ENCODE measurements at regions not wholly inside any gene's neighbourhood (a gene's known extent, or its start where the extent isn't known, plus 50 kb on each side); places are given as distances from the start of the nearest gene placed in this dataset.
"Not testable (repeated sequence)": the region's sequence is repeated elsewhere in the genome, so short reads cannot be mapped to it uniquely, and the experiment has no call there.

DNA sequence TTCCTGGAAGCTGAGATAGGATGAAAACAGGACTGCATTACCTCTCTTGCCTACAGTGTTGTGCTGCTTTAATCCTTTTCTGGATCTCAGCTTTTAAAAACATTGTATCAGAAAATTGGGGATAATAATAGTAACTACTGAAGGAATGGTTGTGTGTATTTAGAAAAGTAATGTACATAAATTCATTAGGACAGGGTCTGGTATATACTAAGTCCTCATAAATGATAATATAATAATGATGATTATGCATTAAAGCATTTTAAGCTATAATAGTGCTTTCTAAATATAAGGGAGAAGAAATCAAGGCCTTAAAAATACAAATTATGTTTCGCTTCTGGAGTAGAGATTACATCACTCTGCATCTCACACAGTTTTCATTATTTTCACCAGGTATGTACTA lies 530.1 kb downstream of the ZNF385D start:
- ChIA-PET POLR2A (no interaction called here), CTCF (no interaction called here)
- no peaks in the 10 kb centered on the region for H3K27me3 ChIP-seq (replicated peaks in 2 of 5; ENCODE audit: control insufficient read depth in 4 of 5, insufficient read depth in 5 of 5, low read length in 4 of 5)
- no peak overlapping the region for H3K27ac ChIP-seq (ENCODE audit: insufficient read depth in 1 of 2, low read depth in 1 of 2, low read length in 2 of 2, poor library complexity in 1 of 2, severe bottlenecking in 2 of 2)
- peaks cover 0 to 7% (median 2%) of the 10 kb centered on the region in 5 experiments for H3K9me3 ChIP-seq (ENCODE audit: control extremely low read depth in 1 of 5, control insufficient read depth in 4 of 5, insufficient read depth in 2 of 5, low read depth in 1 of 5, low read length in 4 of 5)
- H3K36me3 ChIP-seq (ENCODE audit: control insufficient read depth in 4 of 4, insufficient read depth in 4 of 4, low read length in 3 of 4) = no peaks in the 10 kb centered on the region
- H3K4me1 ChIP-seq (ENCODE audit: control extremely low read depth in 1 of 4, control insufficient read depth in 4 of 4, insufficient read depth in 4 of 4, low read length in 3 of 4) = no peaks in the 10 kb centered on the region
- no CpG with 5 or more reads among the region's 1 CpG for WGBS (ENCODE audit: insufficient coverage)
- H3K4me3 ChIP-seq (ENCODE audit: control insufficient read depth in 1 of 7, extremely low read depth in 1 of 7, insufficient read depth in 4 of 7, low read depth in 2 of 7, low read length in 6 of 7) = no peak overlapping the region
- no peak for DNase-seq

DNA sequence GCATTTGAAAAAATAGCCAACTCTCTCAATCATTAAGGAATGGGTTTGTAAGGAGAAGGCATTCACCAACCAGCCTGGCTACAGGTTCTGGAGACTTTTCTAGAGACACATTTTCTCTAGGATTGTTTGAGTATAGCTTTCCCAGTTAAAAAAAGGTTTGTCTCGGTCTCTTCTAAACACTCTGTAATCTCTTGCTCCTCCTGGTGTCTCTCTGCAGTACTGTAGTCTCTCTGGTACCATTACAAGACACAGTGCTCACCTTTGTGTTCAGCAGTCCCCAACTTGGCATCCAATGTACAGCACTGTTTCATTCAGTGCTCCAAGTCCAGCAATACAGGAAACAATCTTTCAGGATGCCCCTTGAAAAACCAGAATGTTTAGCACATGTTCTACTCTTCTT lies 534.4 kb downstream of the ZNF385D start:
- no peak overlapping the region for H3K27ac ChIP-seq (ENCODE audit: insufficient read depth in 1 of 2, low read depth in 1 of 2, low read length in 2 of 2, poor library complexity in 1 of 2, severe bottlenecking in 2 of 2)
- WGBS (ENCODE audit: insufficient coverage) = 86% methylated on average over 1 of the region's 1 CpG
- ChIA-PET POLR2A (no interaction called here), CTCF (interaction anchor here (1.2 kb wide), 1 partner anchor 10 kb away, joined by 3 read pairs; no protein-coding TSS in a partner anchor)
- H3K9me3 ChIP-seq (ENCODE audit: control extremely low read depth in 1 of 5, control insufficient read depth in 4 of 5, insufficient read depth in 2 of 5, low read depth in 1 of 5, low read length in 4 of 5) = peaks cover 0 to 7% (median 5%) of the 10 kb centered on the region in 5 experiments
- DNase-seq = no peak
- no peaks in the 10 kb centered on the region for H3K36me3 ChIP-seq (ENCODE audit: control insufficient read depth in 4 of 4, insufficient read depth in 4 of 4, low read length in 3 of 4)
- no peaks in the 10 kb centered on the region for H3K27me3 ChIP-seq (replicated peaks in 2 of 5; ENCODE audit: control insufficient read depth in 4 of 5, insufficient read depth in 5 of 5, low read length in 4 of 5)
- H3K4me3 ChIP-seq (ENCODE audit: control insufficient read depth in 1 of 7, extremely low read depth in 1 of 7, insufficient read depth in 4 of 7, low read depth in 2 of 7, low read length in 6 of 7) = no peak overlapping the region
- no peaks in the 10 kb centered on the region for H3K4me1 ChIP-seq (ENCODE audit: control extremely low read depth in 1 of 4, control insufficient read depth in 4 of 4, insufficient read depth in 4 of 4, low read length in 3 of 4)

DNA sequence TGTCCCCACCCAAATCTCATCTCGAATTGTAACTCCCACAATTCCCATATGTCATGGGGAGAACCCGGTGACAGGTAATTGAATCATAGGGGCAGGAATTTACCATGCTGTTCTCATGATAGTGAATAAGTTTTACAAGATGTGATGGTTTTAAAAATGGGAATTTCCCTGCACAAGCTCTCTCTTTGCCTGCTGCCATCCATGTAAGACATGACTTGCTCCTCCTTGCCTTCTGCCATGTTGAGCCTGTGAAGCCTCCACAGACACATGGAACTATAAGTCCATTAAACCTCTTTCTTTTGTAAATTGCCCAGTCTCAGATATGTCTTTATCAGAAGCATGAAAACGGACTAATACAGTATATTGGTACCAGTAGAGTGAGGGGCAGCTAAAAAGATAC lies 546.9 kb downstream of the ZNF385D start:
- POLR2A ChIA-PET; H3K4me3 ChIP-seq (ENCODE audit: control insufficient read depth in 1 of 7, extremely low read depth in 1 of 7, insufficient read depth in 4 of 7, low read depth in 2 of 7, low read length in 6 of 7); H3K4me1 ChIP-seq (ENCODE audit: control extremely low read depth in 1 of 4, control insufficient read depth in 4 of 4, insufficient read depth in 4 of 4, low read length in 3 of 4); H3K27ac ChIP-seq (ENCODE audit: insufficient read depth in 1 of 2, low read depth in 1 of 2, low read length in 2 of 2, poor library complexity in 1 of 2, severe bottlenecking in 2 of 2); H3K36me3 ChIP-seq (ENCODE audit: control insufficient read depth in 4 of 4, insufficient read depth in 4 of 4, low read length in 3 of 4); DNase-seq; CTCF ChIA-PET; H3K27me3 ChIP-seq (replicated peaks in 2 of 5; ENCODE audit: control insufficient read depth in 4 of 5, insufficient read depth in 5 of 5, low read length in 4 of 5): not testable (repeated sequence)
- WGBS (ENCODE audit: insufficient coverage) = no CpG with 5 or more reads among the region's 3 CpGs
- H3K9me3 ChIP-seq (ENCODE audit: control extremely low read depth in 1 of 5, control insufficient read depth in 4 of 5, insufficient read depth in 2 of 5, low read depth in 1 of 5, low read length in 4 of 5) = peaks cover 0 to 20% (median 5%) of the 10 kb centered on the region in 5 experiments

DNA sequence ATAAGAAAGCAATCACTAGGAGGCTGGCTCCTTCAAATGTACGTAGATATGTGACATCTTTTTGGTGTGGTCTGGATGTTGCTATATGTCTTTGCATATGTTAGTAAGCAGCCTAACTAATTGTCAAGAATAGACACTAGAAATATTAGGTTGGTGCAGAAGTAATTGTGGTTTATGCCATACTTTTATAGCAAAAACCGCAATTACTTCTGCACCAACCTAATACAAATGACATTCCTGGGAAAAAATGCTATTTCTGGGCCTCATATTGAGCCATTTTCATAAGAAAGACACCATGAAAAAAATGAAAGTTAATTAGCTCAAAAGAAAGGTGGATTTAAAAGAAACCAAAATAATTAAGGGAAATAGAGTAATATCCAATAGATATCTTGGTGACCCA lies 555.8 kb downstream of the ZNF385D start:
- ChIA-PET POLR2A (no interaction called here), CTCF (no interaction called here)
- no peak overlapping the region for H3K4me3 ChIP-seq (ENCODE audit: control insufficient read depth in 1 of 7, extremely low read depth in 1 of 7, insufficient read depth in 4 of 7, low read depth in 2 of 7, low read length in 6 of 7)
- no peaks in the 10 kb centered on the region for H3K9me3 ChIP-seq (ENCODE audit: control extremely low read depth in 1 of 5, control insufficient read depth in 4 of 5, insufficient read depth in 2 of 5, low read depth in 1 of 5, low read length in 4 of 5)
- H3K27ac ChIP-seq (ENCODE audit: insufficient read depth in 1 of 2, low read depth in 1 of 2, low read length in 2 of 2, poor library complexity in 1 of 2, severe bottlenecking in 2 of 2) = no peak overlapping the region
- H3K4me1 ChIP-seq (ENCODE audit: control extremely low read depth in 1 of 4, control insufficient read depth in 4 of 4, insufficient read depth in 4 of 4, low read length in 3 of 4) = no peaks in the 10 kb centered on the region
- no peaks in the 10 kb centered on the region for H3K36me3 ChIP-seq (ENCODE audit: control insufficient read depth in 4 of 4, insufficient read depth in 4 of 4, low read length in 3 of 4)
- H3K27me3 ChIP-seq (replicated peaks in 2 of 5; ENCODE audit: control insufficient read depth in 4 of 5, insufficient read depth in 5 of 5, low read length in 4 of 5) = no peaks in the 10 kb centered on the region
- DNase-seq = no peak
- WGBS (ENCODE audit: insufficient coverage) = 86% methylated on average over 1 of the region's 2 CpGs

DNA sequence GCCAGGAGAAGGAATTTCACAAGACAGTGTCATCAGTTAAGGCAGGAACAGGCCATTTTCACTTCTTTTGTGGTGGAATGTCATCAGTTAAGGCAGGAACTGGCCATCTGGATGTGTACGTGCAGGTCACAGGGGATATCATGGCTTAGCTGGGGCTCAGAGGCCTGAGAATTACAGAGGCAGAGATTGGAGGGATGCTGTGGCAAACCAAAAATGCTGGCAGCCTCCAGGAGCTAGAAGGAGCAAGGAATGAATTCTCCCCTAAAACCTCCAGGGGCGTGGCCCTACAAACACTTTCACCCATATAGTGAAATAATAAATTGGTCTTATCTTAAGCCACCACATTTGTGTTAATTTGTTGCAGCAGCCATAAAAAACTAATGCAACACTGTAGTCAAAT lies 557.0 kb downstream of the ZNF385D start:
- H3K36me3 ChIP-seq (ENCODE audit: control insufficient read depth in 4 of 4, insufficient read depth in 4 of 4, low read length in 3 of 4); H3K27me3 ChIP-seq (replicated peaks in 2 of 5; ENCODE audit: control insufficient read depth in 4 of 5, insufficient read depth in 5 of 5, low read length in 4 of 5); H3K4me3 ChIP-seq (ENCODE audit: control insufficient read depth in 1 of 7, extremely low read depth in 1 of 7, insufficient read depth in 4 of 7, low read depth in 2 of 7, low read length in 6 of 7); CTCF ChIA-PET; POLR2A ChIA-PET; H3K27ac ChIP-seq (ENCODE audit: insufficient read depth in 1 of 2, low read depth in 1 of 2, low read length in 2 of 2, poor library complexity in 1 of 2, severe bottlenecking in 2 of 2); DNase-seq; H3K9me3 ChIP-seq (ENCODE audit: control extremely low read depth in 1 of 5, control insufficient read depth in 4 of 5, insufficient read depth in 2 of 5, low read depth in 1 of 5, low read length in 4 of 5); H3K4me1 ChIP-seq (ENCODE audit: control extremely low read depth in 1 of 4, control insufficient read depth in 4 of 4, insufficient read depth in 4 of 4, low read length in 3 of 4): not testable (repeated sequence)
- 100% methylated on average over 1 of the region's 2 CpGs for WGBS (ENCODE audit: insufficient coverage)

DNA sequence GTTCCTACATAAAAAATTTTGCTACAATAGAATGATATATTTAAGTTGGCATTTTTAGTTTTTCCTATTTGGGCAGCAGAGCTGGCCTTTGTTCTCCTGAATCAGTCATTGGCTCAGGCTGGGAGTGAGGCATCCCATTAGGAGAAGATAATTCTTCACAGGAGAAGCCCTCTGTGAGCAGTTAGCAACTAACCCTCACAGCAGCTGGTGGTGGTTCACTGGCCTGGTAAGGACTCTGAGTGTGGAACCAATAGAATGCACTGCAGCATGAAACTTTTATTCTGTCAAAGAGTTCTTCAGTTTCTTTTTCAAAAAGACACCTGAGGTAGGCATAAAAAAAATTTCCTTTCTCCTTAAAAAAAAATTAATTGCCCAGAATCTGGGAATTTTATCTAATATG lies 562.6 kb downstream of the ZNF385D start:
- H3K27me3 ChIP-seq (replicated peaks in 2 of 5; ENCODE audit: control insufficient read depth in 4 of 5, insufficient read depth in 5 of 5, low read length in 4 of 5) = no peaks in the 10 kb centered on the region
- POLR2A ChIA-PET = no interaction called here
- CTCF ChIA-PET = no interaction called here

DNA sequence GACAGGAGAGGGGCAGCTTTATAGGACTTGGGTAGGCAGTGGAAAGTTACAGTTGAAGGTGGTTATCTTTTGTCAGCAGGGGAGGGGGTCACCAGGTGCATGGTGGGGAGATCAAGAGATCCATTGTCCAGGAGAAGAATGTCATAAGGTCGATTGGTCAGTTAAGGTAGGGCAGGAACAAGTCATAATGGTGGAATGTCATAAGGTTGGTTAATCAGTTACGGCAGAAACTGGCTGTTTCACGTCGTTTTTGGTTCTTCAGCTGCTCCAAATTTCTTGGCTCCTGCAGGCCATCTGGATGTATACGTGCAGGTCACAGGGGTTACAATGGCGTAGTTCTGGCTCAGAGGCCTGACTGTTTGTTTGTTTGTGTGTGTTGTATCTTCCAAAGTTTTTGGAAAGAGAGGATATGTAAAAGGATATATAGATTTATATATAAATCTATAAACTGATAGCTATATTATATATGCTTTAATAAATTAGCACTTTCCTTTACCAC lies 565.1 kb downstream of the ZNF385D start:
- H3K4me3 ChIP-seq (ENCODE audit: control insufficient read depth in 1 of 7, extremely low read depth in 1 of 7, insufficient read depth in 4 of 7, low read depth in 2 of 7, low read length in 6 of 7) = no peak overlapping the region
- H3K27me3 ChIP-seq (replicated peaks in 2 of 5; ENCODE audit: control insufficient read depth in 4 of 5, insufficient read depth in 5 of 5, low read length in 4 of 5) = no peaks in the 10 kb centered on the region
- H3K36me3 ChIP-seq (ENCODE audit: control insufficient read depth in 4 of 4, insufficient read depth in 4 of 4, low read length in 3 of 4) = no peaks in the 10 kb centered on the region
- CTCF ChIA-PET = no interaction called here
- no peaks in the 10 kb centered on the region for H3K4me1 ChIP-seq (ENCODE audit: control extremely low read depth in 1 of 4, control insufficient read depth in 4 of 4, insufficient read depth in 4 of 4, low read length in 3 of 4)
- no peak overlapping the region for H3K27ac ChIP-seq (ENCODE audit: insufficient read depth in 1 of 2, low read depth in 1 of 2, low read length in 2 of 2, poor library complexity in 1 of 2, severe bottlenecking in 2 of 2)
- no peaks in the 10 kb centered on the region for H3K9me3 ChIP-seq (ENCODE audit: control extremely low read depth in 1 of 5, control insufficient read depth in 4 of 5, insufficient read depth in 2 of 5, low read depth in 1 of 5, low read length in 4 of 5)
- POLR2A ChIA-PET = no interaction called here
- no peak for DNase-seq
- 89% methylated on average over 5 of the region's 6 CpGs for WGBS (ENCODE audit: insufficient coverage)

More for the DNA sequence above, 562.6 kb downstream of the ZNF385D start:
- no peak for DNase-seq
- no peaks in the 10 kb centered on the region for H3K4me1 ChIP-seq (ENCODE audit: control extremely low read depth in 1 of 4, control insufficient read depth in 4 of 4, insufficient read depth in 4 of 4, low read length in 3 of 4)
- no peaks in the 10 kb centered on the region for H3K9me3 ChIP-seq (ENCODE audit: control extremely low read depth in 1 of 5, control insufficient read depth in 4 of 5, insufficient read depth in 2 of 5, low read depth in 1 of 5, low read length in 4 of 5)
- no peak overlapping the region for H3K4me3 ChIP-seq (ENCODE audit: control insufficient read depth in 1 of 7, extremely low read depth in 1 of 7, insufficient read depth in 4 of 7, low read depth in 2 of 7, low read length in 6 of 7)
- no peaks in the 10 kb centered on the region for H3K36me3 ChIP-seq (ENCODE audit: control insufficient read depth in 4 of 4, insufficient read depth in 4 of 4, low read length in 3 of 4)
- H3K27ac ChIP-seq (ENCODE audit: insufficient read depth in 1 of 2, low read depth in 1 of 2, low read length in 2 of 2, poor library complexity in 1 of 2, severe bottlenecking in 2 of 2) = no peak overlapping the region
